ENCODE measurements at regions not wholly inside any gene's neighbourhood (a gene's known extent, or its start where the extent isn't known, plus 50 kb on each side); places are given as distances from the start of the nearest gene placed in this dataset.

DNA sequence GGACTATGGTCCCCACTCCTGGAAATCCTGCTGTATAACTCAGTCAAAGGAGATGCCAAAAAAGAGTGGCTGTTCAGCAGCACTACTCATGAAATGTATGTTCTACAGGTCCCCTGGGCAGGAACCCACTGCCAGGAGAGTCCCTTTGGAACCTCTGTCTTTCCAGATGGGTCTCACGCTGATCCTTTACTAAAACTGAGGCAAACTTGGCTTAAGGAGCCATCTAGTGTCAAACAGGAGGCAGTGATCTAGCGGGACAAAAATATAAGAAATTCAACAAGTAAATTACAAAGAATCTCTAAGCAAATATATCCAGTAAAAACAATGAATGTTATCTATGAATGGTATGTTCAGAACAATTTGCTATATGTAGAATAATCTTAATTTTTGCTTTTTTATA, 80.5 kb upstream of the PRMT6 start:
- TF ChIP-seq, protein P1, sequence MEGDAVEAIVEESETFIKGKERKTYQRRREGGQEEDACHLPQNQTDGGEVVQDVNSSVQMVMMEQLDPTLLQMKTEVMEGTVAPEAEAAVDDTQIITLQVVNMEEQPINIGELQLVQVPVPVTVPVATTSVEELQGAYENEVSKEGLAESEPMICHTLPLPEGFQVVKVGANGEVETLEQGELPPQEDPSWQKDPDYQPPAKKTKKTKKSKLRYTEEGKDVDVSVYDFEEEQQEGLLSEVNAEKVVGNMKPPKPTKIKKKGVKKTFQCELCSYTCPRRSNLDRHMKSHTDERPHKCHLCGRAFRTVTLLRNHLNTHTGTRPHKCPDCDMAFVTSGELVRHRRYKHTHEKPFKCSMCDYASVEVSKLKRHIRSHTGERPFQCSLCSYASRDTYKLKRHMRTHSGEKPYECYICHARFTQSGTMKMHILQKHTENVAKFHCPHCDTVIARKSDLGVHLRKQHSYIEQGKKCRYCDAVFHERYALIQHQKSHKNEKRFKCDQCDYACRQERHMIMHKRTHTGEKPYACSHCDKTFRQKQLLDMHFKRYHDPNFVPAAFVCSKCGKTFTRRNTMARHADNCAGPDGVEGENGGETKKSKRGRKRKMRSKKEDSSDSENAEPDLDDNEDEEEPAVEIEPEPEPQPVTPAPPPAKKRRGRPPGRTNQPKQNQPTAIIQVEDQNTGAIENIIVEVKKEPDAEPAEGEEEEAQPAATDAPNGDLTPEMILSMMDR (IDR thresholded peaks at IDR 0.05) = no peak
- no peak for TF ChIP-seq POLR2AphosphoS5 (IDR thresholded peaks at IDR 0.05)
